ENCODE measurements at regions not wholly inside any gene's neighbourhood (a gene's known extent, or its start where the extent isn't known, plus 50 kb on each side); places are given as distances from the start of the nearest gene placed in this dataset.

- no peak for DNase-seq (ENCODE audit: low read depth)
Observed at GRCh38 chr2:158049129-158049855, 52.4 kb upstream of the UPP2 start.

DNA sequence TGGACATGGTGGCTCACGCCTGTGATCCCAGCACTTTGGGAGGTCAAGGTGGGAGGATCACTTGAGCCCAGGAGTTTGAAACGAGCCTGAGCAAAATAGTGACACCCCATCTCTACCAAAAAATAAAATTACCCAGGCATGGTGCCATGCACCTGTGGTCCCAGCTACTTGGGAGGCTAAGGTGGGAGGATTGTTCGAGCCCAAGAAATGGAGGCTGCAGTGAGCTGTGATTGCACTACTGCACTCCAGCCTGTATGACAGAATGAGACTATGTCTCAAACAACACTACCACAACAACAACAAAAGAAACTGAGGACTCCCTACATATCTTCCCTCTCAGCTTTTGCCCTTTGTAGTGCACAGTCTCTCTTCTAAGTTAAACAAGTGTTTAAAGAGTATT, 53.3 kb upstream of the UPP2 start:
- DNase-seq (ENCODE audit: low read depth), result no peak

- DNase-seq (ENCODE audit: low read depth), result no peak
Observed at GRCh38 chr2:158047156-158047611, 54.5 kb upstream of the UPP2 start.

GRCh38 chr2:158046121-158046880, 55.4 kb upstream of the UPP2 start:
- no peak for DNase-seq (ENCODE audit: low read depth)

GRCh38 chr2:158045362-158045761, 56.3 kb upstream of the UPP2 start:
- DNase-seq (ENCODE audit: low read depth), result no peak

DNA sequence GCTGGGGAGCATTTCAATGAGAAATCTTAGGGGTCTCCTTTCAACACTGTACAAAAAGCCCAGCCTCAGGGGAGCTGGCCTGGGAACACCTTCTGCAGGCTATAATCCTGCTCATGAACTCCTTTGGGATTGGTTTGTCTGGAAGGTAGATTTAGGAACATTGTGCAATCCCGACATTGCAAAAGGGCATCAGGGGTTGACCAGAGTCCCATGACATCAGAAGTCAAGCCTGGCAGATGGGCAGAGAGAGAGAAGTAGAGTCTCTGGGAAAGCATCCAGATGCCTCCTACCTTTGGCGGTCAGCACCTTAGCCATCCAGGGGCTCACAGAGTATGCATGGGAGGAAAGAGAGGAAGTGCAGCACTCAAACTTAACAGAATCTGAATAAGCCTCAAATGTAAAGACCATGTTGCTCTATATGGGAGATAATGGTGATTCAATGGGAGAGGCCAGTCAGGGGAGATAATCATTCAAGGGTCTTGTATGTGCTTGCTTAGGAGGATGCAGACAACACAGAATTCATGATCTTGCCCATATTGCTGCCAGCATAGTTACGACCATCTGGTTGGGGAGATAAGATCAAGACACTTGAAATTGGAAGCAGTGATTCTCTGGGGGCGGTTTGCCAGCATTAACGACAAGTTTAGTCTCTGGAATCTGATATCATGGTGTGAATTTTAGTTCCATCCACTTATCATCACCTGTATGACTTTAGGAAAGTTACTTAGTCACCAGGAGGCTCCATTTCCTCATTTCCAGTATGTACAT, 58.3 kb upstream of the UPP2 start:
- DNase-seq (ENCODE audit: low read depth), result no peak

- no peak for DNase-seq (ENCODE audit: low read depth)
Observed at GRCh38 chr2:158042666-158043065, 59.0 kb upstream of the UPP2 start.

DNA sequence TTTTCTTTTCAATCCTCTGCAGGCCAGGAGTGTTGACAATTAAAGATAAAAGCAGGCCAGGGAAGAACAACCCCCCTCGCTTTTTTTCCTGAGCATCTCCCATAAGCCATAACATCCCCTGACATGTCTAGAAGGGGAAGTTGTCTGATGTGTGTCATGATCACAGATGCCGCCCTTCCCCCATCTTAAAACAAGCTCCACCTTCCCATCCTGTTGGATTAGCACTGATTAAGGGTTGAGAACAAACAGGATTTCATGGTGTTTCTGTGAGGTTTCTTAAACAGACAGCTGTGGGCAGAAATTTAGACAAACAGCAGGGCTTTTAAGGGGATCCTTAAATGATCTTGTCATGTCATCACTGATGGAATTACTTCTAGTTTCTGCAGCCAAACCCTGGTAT, 59.4 kb upstream of the UPP2 start:
- DNase-seq (ENCODE audit: low read depth), result no peak

- DNase-seq (ENCODE audit: low read depth), result no peak
Observed at GRCh38 chr2:158041400-158041799, 60.3 kb upstream of the UPP2 start.

- DNase-seq (ENCODE audit: low read depth), result no peak
Observed at GRCh38 chr2:158038901-158039300, 62.8 kb upstream of the UPP2 start.

- no peak for DNase-seq (ENCODE audit: low read depth)
Observed at GRCh38 chr2:158034198-158034866, 67.3 kb upstream of the UPP2 start.

DNA sequence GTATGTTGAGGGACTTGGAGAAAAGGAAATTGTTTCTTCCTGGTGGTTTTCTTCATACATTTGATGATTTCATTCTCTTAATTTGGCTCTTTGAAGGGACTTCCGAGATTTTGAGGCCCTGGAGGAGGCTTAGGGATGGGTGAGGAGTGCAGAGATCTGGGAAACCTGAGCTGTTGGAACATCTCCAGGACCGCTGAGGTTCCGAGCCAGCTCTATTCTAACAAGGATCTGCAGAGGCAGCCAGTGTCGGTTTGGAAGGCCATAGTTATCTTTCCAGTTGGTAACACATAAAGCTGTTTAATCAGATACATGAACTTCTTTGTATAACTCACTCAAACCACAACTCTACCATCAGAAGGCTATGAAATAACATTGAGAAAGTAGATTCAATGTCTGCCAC, 70.3 kb upstream of the UPP2 start:
- DNase-seq (ENCODE audit: low read depth), result no peak

- DNase-seq (ENCODE audit: low read depth), result peak; percentile 57
Observed at GRCh38 chr2:158025255-158025996, 76.2 kb upstream of the UPP2 start.

GRCh38 chr2:158024288-158024898, 77.3 kb upstream of the UPP2 start:
- no peak for DNase-seq (ENCODE audit: low read depth)

DNA sequence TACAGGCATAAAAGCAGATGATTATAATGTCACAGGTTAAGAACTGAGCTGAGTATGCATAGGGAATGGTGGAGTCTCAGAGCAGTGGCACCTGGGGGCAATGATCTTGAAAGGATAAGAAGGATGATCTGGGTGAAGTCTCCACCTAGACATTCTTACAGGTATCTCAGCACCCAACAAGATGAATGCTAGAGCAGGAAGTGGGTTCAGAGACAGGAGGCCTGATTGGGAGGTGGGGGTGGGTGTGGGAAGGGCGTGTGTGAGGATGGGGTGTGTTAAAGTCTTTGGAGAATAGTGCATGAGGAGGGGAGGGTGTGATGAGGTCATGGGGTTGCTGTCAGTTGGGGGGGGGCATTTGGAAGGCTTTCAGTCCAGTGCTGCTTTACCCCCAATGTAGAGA, 78.8 kb upstream of the UPP2 start:
- DNase-seq (ENCODE audit: low read depth), result no peak

- no peak for DNase-seq (ENCODE audit: low read depth)
Observed at GRCh38 chr2:158021226-158021625, 80.5 kb upstream of the UPP2 start.

DNA sequence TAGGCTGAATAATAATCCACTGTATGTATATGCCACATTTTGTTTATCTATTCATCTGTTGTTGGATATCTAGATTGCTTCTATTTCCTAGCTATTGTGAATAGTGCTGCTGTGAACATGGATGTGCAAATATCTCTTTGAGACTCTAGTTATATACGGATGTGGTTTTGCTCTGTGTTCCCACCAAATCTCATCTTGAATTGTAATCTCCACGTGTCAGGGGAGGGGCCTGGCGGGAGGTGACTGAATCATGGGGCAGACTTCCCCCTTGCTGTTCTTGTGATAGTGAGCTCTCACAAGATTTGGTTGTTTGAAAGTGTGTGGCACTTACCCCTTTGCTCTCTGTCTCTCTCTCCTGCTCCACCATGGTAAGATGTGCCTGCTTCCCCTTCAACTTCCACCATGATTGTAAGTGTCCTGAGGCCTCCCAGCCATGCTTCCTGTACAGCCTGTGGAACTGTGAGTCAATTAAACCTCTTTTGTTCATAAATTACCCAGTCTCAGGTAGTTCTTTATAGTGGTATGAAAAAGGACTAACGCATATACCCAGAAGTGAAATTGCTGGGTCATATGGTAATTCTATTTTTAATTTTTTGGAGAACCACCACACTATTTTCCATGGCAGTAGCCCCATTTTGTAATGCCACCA, 86.1 kb upstream of the UPP2 start:
- DNase-seq (ENCODE audit: low read depth), result no peak

DNA sequence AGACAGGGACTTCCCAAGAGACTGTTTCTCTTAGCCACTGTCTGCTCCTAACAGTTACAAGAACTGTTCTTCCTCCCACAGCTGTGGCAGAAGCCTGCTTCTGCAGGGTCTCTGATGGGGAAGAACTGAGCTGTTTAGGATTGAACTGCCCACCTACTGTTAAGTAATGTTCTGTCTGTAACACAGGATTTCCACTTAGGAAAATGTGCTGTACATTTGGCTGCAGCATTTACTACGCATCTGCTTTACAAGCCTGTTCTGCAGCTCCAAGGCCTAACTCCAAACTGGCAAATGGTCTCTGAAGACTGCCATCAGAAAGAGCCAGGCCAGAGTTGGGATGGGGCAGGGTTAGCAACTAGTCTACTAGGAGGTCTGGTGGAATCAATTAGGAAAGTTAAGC, 87.8 kb upstream of the UPP2 start:
- no peak for DNase-seq (ENCODE audit: low read depth)

DNA sequence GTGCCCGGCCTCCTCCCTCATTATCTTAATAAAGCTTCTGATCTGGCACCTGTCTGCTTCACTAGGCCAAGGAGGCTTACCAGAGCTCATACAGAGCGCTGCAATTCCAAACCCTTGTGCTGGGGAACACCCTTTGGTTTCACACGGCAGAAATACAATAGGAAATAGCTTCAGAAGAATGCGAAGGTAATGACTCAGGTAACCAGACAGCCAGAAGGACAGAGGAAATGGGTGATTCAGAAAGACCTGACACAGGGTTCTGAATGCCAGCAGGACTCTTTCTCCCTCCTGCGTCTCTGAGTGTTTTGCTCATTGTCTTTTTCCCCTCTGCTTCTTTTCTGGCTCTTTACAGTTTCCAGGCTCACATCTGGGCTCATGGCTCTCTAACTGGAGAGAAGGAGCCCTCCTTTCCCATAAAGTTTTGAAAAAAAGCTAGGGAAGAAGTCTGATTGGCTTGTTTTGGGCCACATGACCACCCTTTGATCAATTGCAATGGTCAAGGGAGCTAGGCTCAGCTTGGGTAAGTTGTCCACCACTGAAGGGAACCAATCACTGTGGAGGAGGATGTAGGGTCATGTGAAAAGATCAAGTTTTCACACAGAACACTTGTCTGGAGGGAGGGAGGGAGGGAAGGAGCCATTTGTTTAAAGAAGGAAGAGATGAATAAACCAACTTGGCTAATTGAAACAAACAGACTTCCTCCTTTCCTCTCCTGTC, 90.5 kb upstream of the UPP2 start:
- DNase-seq (ENCODE audit: low read depth), result no peak

DNA sequence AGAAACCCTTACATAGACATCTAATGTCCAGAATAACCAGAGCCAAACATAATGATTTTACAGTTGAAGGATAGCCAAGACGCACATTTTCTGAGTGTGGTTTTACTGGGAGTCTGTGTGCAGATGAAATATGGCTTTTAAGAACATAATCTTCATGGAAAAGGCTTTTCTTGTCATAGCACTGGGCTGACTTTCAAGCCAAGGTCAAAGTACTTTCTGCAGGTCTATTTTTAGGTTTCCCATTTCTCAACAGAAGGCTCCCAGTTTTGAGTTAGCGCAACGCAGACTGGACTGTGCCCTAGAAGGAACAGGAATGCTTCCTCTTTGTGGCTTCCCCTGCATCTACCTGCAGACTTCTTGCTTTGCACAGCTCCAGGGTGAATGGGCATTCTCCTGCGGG, 92.3 kb upstream of the UPP2 start:
- no peak for DNase-seq (ENCODE audit: low read depth)
